Activated gamma-delta T cell treated with anti-CD3 and anti-CD28 coated beads, Interleukin-2, amount 50 U/mL, for 16 hours (primary cell): ENCODE measurements at regions not wholly inside any gene's neighbourhood (a gene's known extent, or its start where the extent isn't known, plus 50 kb on each side); places are given as distances from the start of the nearest gene placed in this dataset.
"Not testable (repeated sequence)": the region's sequence is repeated elsewhere in the genome, so short reads cannot be mapped to it uniquely, and the experiment has no call there.

Experiments used
- DNase-seq: peaks from one replicate; pipeline ENCODE4 v3.0.0-alpha.2; 2020; ENCODE audit warnings: low read depth

- DNase-seq = no peak
Measured at GRCh38 chr2:82498777-82499443, 1960.2 kb downstream of the SUCLG1 start.

GRCh38 chr2:82494739-82495138 is 1964.3 kb downstream of the SUCLG1 start:
- no peak for DNase-seq

GRCh38 chr2:82491591-82491990 is 1967.5 kb downstream of the SUCLG1 start:
- DNase-seq = no peak

- no peak for DNase-seq
Measured at GRCh38 chr2:82487354-82487753, 1971.7 kb downstream of the SUCLG1 start.

- no peak for DNase-seq
Measured at GRCh38 chr2:82485701-82486100, 1973.4 kb downstream of the SUCLG1 start.

- no peak for DNase-seq
Measured at GRCh38 chr2:82481207-82481606, 1977.9 kb downstream of the SUCLG1 start.

GRCh38 chr2:82478641-82479040 is 1980.4 kb downstream of the SUCLG1 start:
- no peak for DNase-seq

GRCh38 chr2:82476094-82476493 is 1983.0 kb downstream of the SUCLG1 start:
- no peak for DNase-seq

GRCh38 chr2:82428251-82428650 is 2030.8 kb downstream of the SUCLG1 start:
- no peak for DNase-seq

GRCh38 chr2:82412021-82412420 is 2047.1 kb downstream of the SUCLG1 start:
- no peak for DNase-seq

- DNase-seq = no peak
Measured at GRCh38 chr2:82411071-82411470, 2048.0 kb downstream of the SUCLG1 start.

GRCh38 chr2:82395531-82395930 is 2063.5 kb downstream of the SUCLG1 start:
- no peak for DNase-seq

- no peak for DNase-seq
Measured at GRCh38 chr2:82391386-82391785, 2067.7 kb downstream of the SUCLG1 start.

GRCh38 chr2:82355622-82356021 is 2051.1 kb upstream of the LRRTM1 start:
- no peak for DNase-seq

GRCh38 chr2:82345910-82346309 is 2041.4 kb upstream of the LRRTM1 start:
- DNase-seq = no peak

- DNase-seq = no peak
Measured at GRCh38 chr2:82344670-82345069, 2040.1 kb upstream of the LRRTM1 start.

GRCh38 chr2:82342356-82342755 is 2037.8 kb upstream of the LRRTM1 start:
- DNase-seq = no peak

- no peak for DNase-seq
Measured at GRCh38 chr2:82340578-82341053, 2036.1 kb upstream of the LRRTM1 start.

GRCh38 chr2:82339805-82340204 is 2035.3 kb upstream of the LRRTM1 start:
- no peak for DNase-seq

- DNase-seq = no peak
Measured at GRCh38 chr2:82333697-82334096, 2029.1 kb upstream of the LRRTM1 start.

- DNase-seq = no peak
Measured at GRCh38 chr2:82330155-82330554, 2025.6 kb upstream of the LRRTM1 start.

- not testable (repeated sequence) for DNase-seq
Measured at GRCh38 chr2:82326180-82326767, 2021.7 kb upstream of the LRRTM1 start.

- DNase-seq = no peak
Measured at GRCh38 chr2:82320296-82320695, 2015.7 kb upstream of the LRRTM1 start.

- DNase-seq = no peak
Measured at GRCh38 chr2:82317012-82317411, 2012.5 kb upstream of the LRRTM1 start.
